GM21360 (cell line): ENCODE measurements at regions not wholly inside any gene's neighbourhood (a gene's known extent, or its start where the extent isn't known, plus 50 kb on each side); places are given as distances from the start of the nearest gene placed in this dataset.

Experiments
- ATAC-seq: cut with Tn5 transposase; IDR thresholded peaks from one replicate; pipeline ENCODE4 v1.9.1; 2021; ENCODE audit warnings: mild to moderate bottlenecking, moderate library complexity; ENCODE audit not compliant: unreplicated experiment

DNA sequence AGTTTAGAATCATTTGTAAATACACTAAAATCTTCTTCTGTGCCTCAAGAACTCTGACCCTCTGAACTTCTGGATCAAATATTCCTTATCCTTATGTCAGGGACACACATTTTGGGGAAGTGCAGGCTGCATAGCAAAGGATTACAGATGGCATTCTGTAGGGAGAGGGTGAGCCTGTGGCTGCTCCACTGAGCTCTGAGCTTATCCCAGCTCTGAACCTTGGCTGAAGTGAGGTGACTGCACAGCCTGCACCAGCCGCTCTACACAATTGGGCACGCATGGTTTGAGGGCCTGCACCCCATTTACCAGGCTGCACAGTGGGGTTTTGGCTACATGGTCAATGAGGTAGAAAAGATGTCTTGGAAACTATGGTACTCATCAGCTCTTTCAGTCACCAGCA, 251.6 kb downstream of the GALR1 start:
- no peak for ATAC-seq

GRCh38 chr18:77505499-77505898, 255.9 kb downstream of the GALR1 start:
- no peak for ATAC-seq

DNA sequence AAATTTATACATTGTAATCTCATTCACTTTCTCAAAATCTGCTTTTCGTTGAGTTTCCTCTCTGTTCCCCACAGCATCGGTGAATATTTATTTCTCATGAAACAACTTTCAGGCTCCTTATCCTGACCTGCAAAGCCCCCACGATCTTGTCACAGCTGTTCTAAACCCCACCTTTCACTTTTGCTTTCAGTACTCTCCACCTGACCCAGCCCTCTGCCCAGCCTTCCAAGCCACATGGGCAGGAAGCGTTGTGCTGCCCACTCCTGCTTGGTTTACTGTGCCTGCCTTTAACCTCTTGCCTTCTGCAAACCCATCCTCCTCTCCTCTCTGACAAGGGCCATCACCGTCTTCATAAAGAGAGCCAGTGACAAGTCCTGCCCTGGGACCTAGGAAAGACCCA, 262.5 kb downstream of the GALR1 start:
- no peak for ATAC-seq

DNA sequence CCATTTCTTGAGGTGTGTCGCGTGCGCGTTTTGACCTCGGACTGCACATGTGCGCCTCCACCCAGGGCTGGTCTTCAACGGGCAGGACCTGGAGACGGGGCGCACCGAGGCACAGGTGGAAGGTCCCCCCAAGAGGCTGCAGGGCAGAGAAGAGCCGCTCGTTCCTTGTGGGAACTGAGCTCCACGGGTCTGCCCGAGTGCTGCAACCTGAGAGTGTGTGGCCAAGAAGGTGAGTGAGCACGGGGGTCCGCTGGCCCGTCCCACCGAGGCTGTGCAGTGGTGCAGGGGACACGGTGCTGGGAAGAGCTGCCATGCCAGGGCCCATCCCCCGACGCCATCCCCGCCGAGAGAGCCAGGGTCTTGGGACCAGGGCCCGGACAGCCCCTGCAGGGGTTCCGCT, 268.3 kb downstream of the GALR1 start:
- no peak for ATAC-seq

- ATAC-seq, result no peak
Observed at GRCh38 chr18:77520767-77521166, 271.1 kb downstream of the GALR1 start.

- no peak for ATAC-seq
Observed at GRCh38 chr18:77522051-77522675, 272.5 kb downstream of the GALR1 start.

GRCh38 chr18:77524909-77525308, 275.3 kb downstream of the GALR1 start:
- no peak for ATAC-seq

DNA sequence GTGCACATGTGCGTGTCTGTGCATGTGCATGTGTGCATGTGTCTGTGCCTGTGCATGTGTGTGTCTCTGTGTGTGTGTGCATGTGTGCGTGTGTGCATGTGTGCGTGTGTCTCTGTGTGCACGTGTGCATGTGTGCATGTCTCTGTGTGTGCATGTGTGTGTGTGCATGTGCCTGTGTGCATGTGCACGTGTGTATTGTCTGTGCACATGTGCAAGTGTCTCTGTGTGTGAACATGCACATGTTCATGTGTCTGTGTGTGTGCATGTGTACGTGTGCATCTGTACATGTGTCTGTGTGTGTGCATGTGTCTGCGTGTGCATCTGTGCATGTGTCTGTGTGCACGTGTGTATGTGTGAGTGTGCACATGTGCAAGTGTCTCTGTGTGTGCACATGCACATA, 277.3 kb downstream of the GALR1 start:
- ATAC-seq, result no peak

- ATAC-seq, result no peak
Observed at GRCh38 chr18:77528872-77529271, 279.2 kb downstream of the GALR1 start.

- ATAC-seq, result no peak
Observed at GRCh38 chr18:77529492-77530176, 280.0 kb downstream of the GALR1 start.

DNA sequence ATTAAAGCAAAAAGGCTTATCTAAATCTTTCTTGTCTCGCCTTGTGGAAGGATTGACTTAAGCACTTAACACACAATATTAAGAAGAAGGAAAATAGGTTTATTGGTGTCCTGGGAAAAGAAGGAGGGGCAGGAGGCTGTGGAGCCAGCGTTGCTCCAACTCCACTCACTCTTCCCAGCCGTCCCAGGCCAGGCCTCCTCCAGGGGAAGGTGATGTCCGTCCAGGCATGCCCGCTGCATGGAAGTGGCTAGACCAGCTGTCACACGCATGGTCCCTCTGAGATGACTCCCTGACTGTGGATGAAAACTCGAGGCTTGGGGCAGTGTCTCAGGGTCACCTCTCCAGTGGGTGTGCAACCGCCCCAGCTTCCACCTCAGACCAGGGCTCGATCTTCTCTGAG, 281.1 kb downstream of the GALR1 start:
- ATAC-seq, result no peak

GRCh38 chr18:77539860-77540259, 290.2 kb downstream of the GALR1 start:
- ATAC-seq, result no peak

DNA sequence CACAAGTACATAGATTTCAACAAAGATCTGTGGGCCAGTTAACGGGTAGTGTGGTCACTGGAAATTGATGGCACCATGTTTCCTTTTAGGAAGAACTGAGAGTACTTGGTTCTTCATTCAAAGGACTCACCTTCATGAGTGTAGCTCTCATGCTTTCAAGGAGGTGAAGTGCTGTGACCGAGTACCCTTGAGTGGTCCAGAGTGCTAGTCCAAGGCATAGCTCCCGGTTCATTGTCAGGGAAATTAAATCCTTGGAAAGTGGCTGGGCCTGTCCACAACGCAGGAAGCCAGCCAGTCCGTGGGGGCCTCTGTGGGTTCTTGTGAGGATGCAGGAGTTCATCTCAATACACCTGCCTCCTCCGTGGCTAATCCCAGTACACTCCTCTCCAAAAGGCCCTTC, 295.1 kb downstream of the GALR1 start:
- no peak for ATAC-seq

GRCh38 chr18:77547757-77548156, 298.1 kb downstream of the GALR1 start:
- ATAC-seq, result no peak

DNA sequence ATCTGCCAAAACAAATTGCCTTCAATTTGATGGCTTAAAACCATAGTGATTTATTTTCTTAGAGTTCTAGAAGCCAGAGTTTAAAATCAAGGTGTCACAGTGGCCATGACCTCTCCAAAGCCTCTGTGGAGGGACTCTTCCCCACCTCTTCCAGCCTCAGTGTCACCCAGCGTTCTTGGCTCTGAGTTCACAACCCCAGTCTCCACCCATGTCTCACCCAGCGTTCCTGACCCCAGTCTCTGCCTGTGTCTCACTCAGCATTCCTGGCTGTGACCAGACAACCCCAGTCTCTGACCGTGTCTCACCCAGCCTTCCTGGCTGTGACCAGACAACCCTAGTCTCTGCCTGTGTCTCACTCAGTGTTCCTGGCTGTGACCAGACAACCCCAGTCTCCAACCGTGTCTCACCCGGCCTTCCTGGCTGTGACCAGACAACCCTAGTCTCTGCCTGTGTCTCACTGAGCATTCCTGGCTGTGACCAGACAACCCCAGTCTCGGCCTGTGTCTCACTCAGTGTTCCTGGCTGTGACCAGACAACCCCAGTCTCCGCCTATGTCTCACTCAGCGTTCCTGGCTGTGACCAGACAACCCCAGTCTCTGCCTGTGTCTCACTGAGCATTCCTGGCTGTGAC, 299.3 kb downstream of the GALR1 start:
- ATAC-seq, result no peak

- ATAC-seq, result no peak
Observed at GRCh38 chr18:77550625-77551024, 301.0 kb downstream of the GALR1 start.

GRCh38 chr18:77551055-77551454, 301.4 kb downstream of the GALR1 start:
- no peak for ATAC-seq

- no peak for ATAC-seq
Observed at GRCh38 chr18:77552945-77553344, 303.3 kb downstream of the GALR1 start.

GRCh38 chr18:77554061-77554460, 304.4 kb downstream of the GALR1 start:
- no peak for ATAC-seq

DNA sequence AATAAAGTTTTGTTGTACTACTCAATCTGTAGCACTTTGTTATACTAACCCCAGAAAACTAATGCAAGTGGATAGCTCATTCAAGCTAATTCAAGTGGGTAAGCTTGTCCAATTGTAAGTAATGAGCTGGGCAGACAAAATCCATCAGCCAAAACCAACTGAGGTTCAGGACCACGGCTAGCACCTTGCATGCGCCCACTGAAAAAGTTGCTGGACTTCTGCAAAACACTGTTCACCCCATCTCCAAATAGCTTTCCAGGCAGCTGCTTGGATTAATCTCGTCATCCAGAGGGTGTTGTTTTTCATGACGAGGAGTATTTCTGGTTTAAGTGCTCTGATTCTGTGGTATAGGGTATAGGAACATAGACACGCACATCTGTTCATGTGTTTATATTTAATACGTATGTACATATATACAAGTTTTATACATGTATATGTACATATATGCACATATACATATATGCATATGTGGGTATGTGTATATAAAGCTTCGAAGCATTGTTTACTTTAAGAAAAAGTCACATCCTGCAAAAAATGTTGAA, 307.5 kb downstream of the GALR1 start:
- no peak for ATAC-seq

DNA sequence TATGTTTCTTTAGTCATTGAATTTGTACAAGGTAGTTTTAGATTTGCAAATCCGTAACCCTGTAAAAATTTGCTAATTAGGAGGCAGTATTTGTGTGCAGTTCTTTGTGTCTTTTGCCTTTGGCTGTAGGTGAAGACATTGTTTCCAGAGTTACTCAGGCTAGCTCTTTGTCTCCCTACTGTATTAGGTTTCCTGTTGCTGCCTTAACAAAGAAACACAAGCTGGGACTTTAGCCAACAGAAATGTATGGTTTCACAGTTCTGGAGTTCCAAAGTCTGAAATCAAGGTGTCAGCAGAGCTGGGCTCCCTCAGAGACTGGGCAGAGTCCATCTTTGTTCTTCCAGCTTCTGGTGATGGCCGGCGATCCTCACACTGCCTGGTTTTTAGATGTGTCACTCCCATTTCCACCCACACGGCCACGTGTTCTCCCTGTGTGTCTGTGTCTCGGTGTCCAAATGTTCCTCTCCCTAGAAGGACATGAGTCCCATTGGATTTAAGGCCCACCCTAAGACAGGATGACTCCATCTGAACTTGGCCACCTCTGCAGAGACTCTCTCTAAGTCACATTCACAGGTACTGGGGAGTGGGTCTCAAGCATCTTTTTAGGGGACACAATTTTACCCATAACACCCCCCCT, 309.7 kb downstream of the GALR1 start:
- ATAC-seq, result no peak
